HG02759 (cell line): ENCODE measurements at regions not wholly inside any gene's neighbourhood (a gene's known extent, or its start where the extent isn't known, plus 50 kb on each side); places are given as distances from the start of the nearest gene placed in this dataset.

Experiments
- ATAC-seq: cut with Tn5 transposase; IDR thresholded peaks from one replicate; pipeline ENCODE4 v1.9.1; 2021; ENCODE audit warnings: mild to moderate bottlenecking, moderate library complexity; ENCODE audit not compliant: unreplicated experiment

GRCh38 chr5:74243634-74244033 is 396.9 kb downstream of the ENC1 start:
- no peak for ATAC-seq

- no peak for ATAC-seq
Observed at GRCh38 chr5:74242516-74242915, 398.0 kb downstream of the ENC1 start.

GRCh38 chr5:74241751-74242140 is 398.8 kb downstream of the ENC1 start:
- no peak for ATAC-seq

- ATAC-seq: no peak
Observed at GRCh38 chr5:74240783-74241750, 399.5 kb downstream of the ENC1 start.

GRCh38 chr5:74239261-74239660 is 401.3 kb downstream of the ENC1 start:
- no peak for ATAC-seq

GRCh38 chr5:74237571-74238145 is 402.9 kb downstream of the ENC1 start:
- no peak for ATAC-seq

- ATAC-seq: no peak
Observed at GRCh38 chr5:74235552-74235951, 405.0 kb downstream of the ENC1 start.

GRCh38 chr5:74233571-74233970 is 407.0 kb downstream of the ENC1 start:
- no peak for ATAC-seq

GRCh38 chr5:74233091-74233490 is 407.4 kb downstream of the ENC1 start:
- no peak for ATAC-seq

GRCh38 chr5:74232276-74232675 is 408.3 kb downstream of the ENC1 start:
- no peak for ATAC-seq

- no peak for ATAC-seq
Observed at GRCh38 chr5:74231697-74232096, 408.8 kb downstream of the ENC1 start.

- ATAC-seq: no peak
Observed at GRCh38 chr5:74226716-74227485, 413.6 kb downstream of the ENC1 start.

GRCh38 chr5:74225587-74225986 is 414.9 kb downstream of the ENC1 start:
- ATAC-seq: no peak

- no peak for ATAC-seq
Observed at GRCh38 chr5:74224331-74224730, 416.2 kb downstream of the ENC1 start.

- ATAC-seq: no peak
Observed at GRCh38 chr5:74222806-74223205, 417.7 kb downstream of the ENC1 start.

- no peak for ATAC-seq
Observed at GRCh38 chr5:74221413-74221812, 419.1 kb downstream of the ENC1 start.

- ATAC-seq: no peak
Observed at GRCh38 chr5:74216012-74216411, 424.5 kb downstream of the ENC1 start.

GRCh38 chr5:74212336-74212735 is 428.2 kb downstream of the ENC1 start:
- no peak for ATAC-seq

- ATAC-seq: no peak
Observed at GRCh38 chr5:74209571-74209970, 431.0 kb downstream of the ENC1 start.

- no peak for ATAC-seq
Observed at GRCh38 chr5:74206579-74207550, 433.7 kb downstream of the ENC1 start.
